ENCODE measurements at regions not wholly inside any gene's neighbourhood (a gene's known extent, or its start where the extent isn't known, plus 50 kb on each side); places are given as distances from the start of the nearest gene placed in this dataset.
"Not testable (repeated sequence)": the region's sequence is repeated elsewhere in the genome, so short reads cannot be mapped to it uniquely, and the experiment has no call there.

DNA sequence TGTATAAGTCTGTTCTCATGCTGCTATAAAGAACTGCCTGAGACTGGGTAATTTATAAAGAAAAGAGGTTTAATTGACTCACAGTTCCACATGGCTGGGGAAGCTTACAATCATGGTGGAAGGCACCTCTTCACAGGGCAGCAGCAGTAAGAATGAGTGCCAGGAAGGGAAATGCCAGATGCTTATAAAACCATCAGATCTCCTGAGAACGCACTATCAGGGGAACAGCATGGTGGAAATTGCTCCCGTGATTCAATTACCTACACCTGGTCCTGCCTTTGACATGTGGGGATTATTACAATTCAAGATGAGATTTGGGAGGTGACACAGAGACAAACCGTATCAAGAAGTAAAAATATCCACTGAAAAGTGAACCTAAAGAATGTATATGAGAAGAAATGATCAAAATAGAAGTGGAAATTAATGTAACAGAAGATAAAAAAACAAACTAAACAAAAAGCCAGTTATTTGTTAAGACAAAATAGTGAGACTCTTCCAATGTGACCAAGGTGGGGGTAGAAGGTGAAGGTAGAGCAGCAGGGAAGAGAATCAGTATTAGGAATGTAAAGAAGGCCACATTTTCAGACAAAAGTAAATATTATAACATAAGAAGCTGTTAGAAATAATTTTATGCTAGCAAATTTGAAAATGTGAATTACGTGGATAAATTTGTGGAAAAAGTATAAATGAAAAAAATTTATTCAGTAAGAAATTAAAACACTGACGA is 372.9 kb downstream of the NKX6-1 start:
- DNase-seq (ENCODE audit: low read depth) = no peak
- TF ChIP-seq CTCF (conservative IDR thresholded peaks at IDR 0.05; ENCODE audit: low read length) = no peak
- no peak overlapping the region for H3K4me3 ChIP-seq (ENCODE audit: low read length)

DNA sequence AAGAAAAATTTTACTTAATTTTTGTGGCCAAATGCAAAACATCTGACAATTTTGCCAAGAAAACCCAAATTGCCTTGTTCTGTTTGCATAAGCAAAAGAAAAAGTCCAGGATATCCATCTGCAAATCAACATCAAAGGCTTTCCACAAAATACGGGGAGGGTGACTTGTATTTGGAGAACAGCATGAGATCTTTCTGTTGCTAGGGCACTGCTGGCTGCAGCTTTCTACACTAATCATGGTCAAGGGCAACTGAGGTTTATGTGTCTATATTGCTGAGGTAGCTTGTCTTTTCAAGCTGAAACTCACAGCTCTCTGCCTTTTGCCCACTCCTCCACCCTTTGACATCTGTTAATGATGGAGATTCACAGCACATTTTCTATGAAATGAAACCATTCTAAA is 389.1 kb downstream of the NKX6-1 start:
- DNase-seq (ENCODE audit: low read depth) = no peak
- TF ChIP-seq CTCF (conservative IDR thresholded peaks at IDR 0.05; ENCODE audit: low read length) = no peak
- no peak overlapping the region for H3K4me3 ChIP-seq (ENCODE audit: low read length)

DNA sequence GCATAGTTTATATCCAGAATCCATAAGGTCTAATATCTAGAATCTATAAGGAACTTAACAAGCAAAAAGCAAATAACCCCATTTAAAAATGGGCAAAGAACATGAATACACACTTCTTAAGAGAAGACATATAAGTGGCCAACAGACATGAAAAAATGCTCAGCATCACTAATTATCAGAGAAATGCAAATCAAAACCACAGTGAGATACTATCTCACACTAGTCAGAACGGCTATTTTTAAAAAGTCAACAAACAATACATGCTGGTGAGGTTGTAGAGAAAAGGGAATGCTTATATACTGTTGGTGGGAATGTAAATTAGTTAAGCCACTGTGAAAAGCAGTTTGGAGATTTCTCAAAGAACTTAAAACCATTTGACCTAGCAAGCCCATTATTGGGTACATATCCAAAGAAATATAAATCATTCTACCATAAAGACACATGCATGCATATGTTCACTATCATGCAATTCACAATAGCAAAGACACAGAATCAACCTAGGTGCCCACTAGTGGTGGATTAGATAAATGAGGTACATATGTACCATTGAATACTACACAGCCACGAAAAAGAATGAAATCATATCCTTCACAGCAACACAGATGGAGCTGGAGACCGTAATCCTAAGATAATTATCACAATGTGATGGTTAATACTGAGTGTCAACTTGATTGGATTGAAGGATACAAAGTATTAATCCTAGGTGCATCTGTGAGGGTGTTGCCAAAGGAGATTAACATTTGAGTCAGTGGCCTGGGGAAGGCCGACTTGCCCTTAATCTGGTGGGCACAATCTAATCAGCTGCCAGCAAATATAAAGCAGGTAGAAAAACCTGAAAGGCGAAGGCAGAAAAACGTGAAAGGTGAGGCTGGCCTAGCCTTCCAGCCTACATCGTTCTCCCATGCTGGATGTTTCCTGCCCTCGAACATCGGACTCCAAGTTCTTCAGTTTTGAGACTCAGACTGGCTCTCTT is 397.2 kb downstream of the NKX6-1 start:
- H3K4me3 ChIP-seq (ENCODE audit: low read length); DNase-seq (ENCODE audit: low read depth): not testable (repeated sequence)

DNA sequence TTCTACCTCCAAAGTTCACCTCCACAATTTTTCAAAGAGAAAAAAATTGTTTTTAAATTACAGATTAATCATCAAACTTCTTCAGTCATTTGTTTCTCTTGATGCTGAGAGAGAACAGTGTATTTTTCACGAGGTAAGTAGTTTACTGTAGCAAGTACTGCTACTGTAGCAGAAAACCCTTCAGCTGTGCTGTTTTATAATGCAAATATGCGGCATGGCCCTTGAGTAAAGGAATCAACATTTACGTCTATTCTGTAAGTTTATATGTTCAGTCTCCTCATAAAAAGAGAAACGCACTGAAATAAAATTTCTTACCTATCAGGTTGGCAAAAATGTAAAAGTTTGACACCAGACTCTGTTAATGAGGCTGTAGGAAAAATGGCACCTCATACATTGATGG is 399.0 kb downstream of the NKX6-1 start:
- no peak for TF ChIP-seq CTCF (conservative IDR thresholded peaks at IDR 0.05; ENCODE audit: low read length)
- no peak overlapping the region for H3K4me3 ChIP-seq (ENCODE audit: low read length)
- DNase-seq (ENCODE audit: low read depth) = no peak

DNA sequence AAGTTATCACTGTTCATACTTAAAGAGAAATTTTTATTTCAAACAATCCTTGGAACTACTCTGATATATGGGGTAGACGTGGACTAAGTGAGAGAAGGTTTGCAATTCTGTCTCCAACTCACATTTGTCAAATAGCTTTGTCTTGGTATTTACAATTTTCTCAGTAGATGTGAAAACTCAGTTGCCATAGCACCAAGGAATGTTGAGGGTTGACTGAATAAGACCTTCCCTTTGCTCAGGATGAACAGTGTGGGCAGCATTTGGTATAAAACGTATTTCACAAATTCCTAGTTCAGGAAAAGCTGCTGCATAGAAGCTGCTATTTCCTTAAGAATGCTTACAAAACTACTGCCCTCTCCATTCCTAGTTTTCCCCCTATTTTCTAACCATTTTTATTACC is 399.5 kb downstream of the NKX6-1 start:
- no peak for TF ChIP-seq CTCF (conservative IDR thresholded peaks at IDR 0.05; ENCODE audit: low read length)
- DNase-seq (ENCODE audit: low read depth) = no peak
- no peak overlapping the region for H3K4me3 ChIP-seq (ENCODE audit: low read length)

GRCh38 chr4:84091266-84091665 is 407.8 kb downstream of the NKX6-1 start:
- no peak overlapping the region for H3K4me3 ChIP-seq (ENCODE audit: low read length)
- TF ChIP-seq CTCF (conservative IDR thresholded peaks at IDR 0.05; ENCODE audit: low read length) = no peak
- DNase-seq (ENCODE audit: low read depth) = no peak

GRCh38 chr4:84089652-84090437 is 409.2 kb downstream of the NKX6-1 start:
- no peak overlapping the region for H3K4me3 ChIP-seq (ENCODE audit: low read length)
- no peak for TF ChIP-seq CTCF (conservative IDR thresholded peaks at IDR 0.05; ENCODE audit: low read length)
- no peak for DNase-seq (ENCODE audit: low read depth)
